Left hindlimb (tissue), 1 donor: ENCODE measurements at regions not wholly inside any gene's neighbourhood (a gene's known extent, or its start where the extent isn't known, plus 50 kb on each side); places are given as distances from the start of the nearest gene placed in this dataset.
"Not testable (repeated sequence)": the region's sequence is repeated elsewhere in the genome, so short reads cannot be mapped to it uniquely, and the experiment has no call there.

Source experiments
- DNase-seq: peaks from one replicate; pipeline ENCODE4 v3.0.0-alpha.2; 2018

GRCh38 chr12:29929295-29929694, 145.6 kb upstream of the TMTC1 start:
- DNase-seq: no peak

GRCh38 chr12:29921307-29921706, 137.6 kb upstream of the TMTC1 start:
- no peak for DNase-seq

GRCh38 chr12:29908157-29908556, 124.4 kb upstream of the TMTC1 start:
- DNase-seq: no peak

GRCh38 chr12:29907461-29907860, 123.7 kb upstream of the TMTC1 start:
- DNase-seq: no peak

DNA sequence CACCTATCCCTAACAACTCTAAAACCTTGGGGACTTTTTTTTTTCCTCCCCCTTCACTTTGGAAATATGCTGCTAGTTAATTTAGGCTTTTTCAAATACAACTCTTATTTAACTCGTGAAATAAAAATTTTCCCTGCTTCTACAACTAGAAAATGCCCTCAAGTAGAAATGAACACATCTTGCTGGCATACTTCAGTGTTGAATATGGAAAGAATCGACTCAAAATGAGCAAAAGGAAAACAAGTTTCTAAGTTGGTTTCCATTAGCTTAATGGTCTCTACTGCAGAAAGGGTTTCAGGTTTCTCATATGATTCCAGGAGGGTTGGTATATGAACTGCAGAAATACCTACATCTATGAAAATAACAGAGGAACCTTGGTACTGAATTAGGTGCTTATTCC, 118.3 kb upstream of the TMTC1 start:
- no peak for DNase-seq

DNA sequence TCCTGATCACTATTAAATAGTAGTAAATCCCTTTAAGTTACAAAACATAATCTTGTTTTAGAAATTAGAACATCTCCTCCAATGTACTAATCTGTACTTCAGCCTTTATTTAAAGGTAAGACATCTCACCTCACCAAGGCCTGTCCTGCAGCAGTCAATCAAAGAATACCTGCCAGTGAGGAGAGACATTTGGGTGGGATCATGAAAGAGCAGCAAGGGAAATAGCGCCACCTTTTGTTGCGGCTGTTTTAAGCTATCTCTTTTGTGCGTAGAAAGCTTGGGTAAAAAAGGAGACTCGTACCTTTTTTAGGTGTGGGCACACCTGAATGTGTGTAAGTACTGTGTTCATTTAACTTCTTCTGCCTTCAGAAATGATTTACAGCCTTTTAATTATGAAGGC, 117.8 kb upstream of the TMTC1 start:
- DNase-seq: no peak

DNA sequence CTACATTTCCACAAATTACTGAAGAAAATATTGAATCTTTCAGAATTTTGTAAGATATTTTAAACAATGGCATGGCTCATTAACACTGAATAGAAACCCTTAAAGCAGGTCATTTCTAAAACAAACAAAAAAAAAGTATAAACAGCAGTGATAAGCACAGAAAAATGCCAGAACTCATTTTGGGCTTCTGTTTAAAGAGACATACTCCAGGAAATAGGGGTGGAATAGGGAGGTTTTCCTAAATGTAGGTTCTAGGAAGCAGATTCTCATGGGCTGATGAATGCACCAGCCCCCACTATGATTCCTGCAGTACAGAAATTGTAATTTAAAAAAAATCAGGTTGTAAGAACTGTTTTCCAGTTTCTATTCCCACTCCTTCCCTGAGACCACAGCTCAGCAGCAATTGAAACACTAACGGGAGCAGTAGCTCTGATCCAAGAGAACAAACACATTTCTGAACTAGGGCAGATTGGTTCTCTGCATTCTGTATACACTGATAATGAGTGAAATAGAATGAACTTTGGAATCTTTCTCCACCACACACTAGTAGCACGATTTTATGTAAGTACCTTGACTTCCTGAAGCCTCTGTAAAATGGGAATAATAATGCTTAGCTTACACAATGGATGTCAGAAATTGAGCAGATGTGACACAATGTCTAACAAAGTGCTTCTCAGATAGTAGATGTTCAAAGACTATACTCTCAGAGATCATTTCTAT, 115.6 kb upstream of the TMTC1 start:
- DNase-seq: no peak

DNA sequence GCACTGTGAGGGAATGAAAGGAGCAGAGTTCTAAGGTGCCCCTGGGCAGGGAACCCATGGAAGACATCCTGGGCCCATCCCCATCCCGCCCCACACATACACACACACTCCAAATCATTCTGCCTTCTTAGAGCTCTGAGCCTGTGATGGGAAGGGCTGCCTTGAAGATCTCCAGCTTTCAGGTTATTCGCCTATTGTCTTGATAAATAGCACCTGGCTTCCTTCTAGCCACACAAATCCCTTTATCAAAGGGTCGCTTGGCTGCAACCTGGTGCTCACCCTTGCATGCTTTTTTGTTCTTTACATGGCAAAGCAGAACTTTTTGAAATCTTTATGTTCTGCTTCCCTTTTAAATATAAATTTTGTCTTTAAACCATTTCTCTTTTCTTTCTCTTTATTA, 112.2 kb upstream of the TMTC1 start:
- DNase-seq: no peak

GRCh38 chr12:29893002-29893401, 109.3 kb upstream of the TMTC1 start:
- DNase-seq: no peak

DNA sequence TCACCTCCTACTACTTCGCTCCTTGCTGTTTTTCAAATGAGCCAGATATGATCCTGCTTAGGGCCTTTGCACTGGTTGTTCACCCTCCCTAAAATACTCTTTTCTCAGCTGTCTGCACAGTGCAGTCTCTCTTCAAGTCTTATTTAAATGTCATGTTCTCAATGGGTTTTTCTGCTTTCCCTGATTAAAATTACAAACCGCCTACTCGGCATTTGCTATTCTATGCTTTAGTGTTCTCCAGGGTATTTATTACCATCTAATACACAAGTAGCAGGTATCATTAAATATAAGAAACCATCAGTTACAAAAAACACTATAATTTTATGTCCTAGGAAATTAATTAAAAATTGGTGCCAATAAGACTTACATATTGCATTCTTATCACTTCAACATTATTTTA, 108.0 kb upstream of the TMTC1 start:
- DNase-seq: no peak

GRCh38 chr12:29889737-29890136, 106.0 kb upstream of the TMTC1 start:
- no peak for DNase-seq

DNA sequence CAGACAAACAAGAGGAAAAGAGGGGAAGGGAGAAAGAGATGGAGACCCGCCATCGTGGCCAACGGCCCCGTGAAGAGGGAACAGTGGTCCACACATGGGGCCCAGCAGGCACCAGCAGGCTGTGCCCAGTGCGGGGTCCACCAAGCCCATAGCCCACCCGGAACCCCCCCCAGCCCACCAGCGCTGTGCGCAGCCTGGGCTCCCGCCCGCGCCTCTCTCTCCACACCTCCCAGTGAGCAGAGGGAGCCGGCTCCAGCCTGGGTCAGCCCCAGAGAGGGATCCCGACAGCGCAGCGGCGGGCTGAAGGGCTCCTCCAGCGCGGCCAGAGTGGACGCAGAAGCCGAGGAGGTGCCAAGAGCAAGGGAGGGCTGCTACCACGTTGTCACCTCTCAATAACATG, 105.0 kb upstream of the TMTC1 start:
- no peak for DNase-seq

GRCh38 chr12:29884957-29885356, 101.2 kb upstream of the TMTC1 start:
- not testable (repeated sequence) for DNase-seq

GRCh38 chr12:29883941-29884554, 100.3 kb upstream of the TMTC1 start:
- no peak for DNase-seq

- no peak for DNase-seq
These were observed 99.8 kb upstream of the TMTC1 start for GRCh38 chr12:29883525-29883924.

DNA sequence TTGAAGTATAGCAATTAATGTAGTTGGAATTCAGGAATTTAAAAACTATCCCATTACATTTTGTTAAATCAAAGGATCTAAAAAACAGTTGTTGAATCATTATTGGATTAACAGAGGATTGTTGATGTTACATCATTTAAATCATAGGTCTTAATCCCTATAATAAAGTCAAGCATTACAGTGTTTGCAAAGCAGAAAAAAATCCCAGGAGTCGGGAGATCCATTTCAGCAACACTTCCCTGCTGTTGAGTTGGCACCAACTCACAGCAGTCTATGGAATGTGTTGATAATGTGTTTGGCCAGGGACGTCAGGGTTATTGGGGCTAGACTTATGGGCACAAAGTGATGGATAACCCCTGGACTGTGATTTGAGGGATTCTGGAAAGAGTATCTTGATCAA, 99.1 kb upstream of the TMTC1 start:
- peak; percentile 51 for DNase-seq

- DNase-seq: no peak
These were observed 97.2 kb upstream of the TMTC1 start for GRCh38 chr12:29880987-29881386.

DNA sequence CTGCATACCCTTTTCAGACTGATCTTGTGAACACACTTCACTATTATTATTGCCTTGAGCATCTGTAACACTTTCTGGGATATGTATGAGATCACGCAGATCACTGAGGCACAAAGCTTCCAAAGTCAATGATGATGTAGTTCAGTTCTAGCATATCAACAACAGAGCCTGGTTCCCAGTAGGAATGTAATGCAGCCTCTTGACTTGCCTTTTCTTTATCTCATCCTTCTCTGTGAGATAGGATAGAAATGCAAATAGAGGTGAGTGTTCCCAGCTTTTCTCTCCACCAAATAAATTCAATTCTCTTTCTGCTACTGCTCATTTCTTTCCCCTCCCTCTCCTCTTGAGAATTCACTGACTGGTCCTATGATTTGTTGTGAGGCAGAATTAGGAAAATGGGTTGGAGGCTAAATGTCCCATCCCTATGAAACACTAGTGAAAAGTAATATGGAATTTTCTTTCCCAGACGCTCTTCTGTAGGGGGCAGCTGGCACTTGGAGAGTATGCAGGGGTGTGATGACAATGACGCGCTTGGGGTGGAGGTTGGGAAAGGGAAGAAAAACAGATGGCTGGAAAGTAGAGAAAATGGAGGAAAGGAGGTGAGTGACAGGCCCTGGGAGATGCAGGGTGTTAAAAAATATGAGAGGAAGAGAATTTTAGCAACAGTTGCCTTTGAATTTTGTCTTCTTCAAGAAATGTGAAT, 96.0 kb upstream of the TMTC1 start:
- DNase-seq: no peak

GRCh38 chr12:29869946-29870345, 86.2 kb upstream of the TMTC1 start:
- DNase-seq: no peak

DNA sequence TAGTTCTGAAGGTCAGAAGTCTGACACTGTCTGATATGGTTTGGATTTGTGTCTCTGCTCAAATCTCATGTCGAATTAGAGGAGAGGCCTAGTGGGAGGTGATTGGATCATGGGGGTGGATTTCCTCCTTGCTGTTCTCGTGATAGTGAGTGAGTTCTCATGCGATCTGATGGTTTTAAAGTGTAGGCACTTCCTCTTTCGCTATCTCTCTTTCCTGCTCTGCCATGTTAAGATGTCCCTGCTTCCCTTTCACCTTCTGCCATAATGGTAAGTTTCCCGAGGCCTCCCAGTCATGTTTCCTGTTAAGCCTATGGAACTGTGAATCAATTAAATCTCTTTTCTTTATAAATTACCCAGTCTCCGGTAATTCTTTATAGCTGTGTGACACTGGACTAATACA, 84.1 kb upstream of the TMTC1 start:
- DNase-seq: no peak

DNA sequence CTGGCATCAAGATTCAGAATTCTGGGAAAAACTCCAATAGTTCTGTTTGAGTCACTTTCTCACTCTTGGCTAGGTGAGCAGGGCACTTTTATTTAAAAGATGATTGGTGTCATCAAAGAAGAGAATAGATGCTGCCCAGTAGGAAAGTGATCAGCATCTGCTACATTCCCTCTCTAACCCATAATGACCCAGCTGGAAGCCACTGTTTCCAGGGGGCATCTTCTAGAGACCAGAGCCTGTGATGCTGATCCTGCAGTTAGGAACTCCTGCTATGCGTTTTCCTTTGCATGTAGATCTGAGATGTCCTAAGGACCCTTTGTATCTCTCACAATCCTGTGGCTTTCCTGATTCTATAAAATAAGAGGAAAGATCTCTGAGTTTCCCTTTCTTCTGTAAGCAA, 79.9 kb upstream of the TMTC1 start:
- DNase-seq: no peak

DNA sequence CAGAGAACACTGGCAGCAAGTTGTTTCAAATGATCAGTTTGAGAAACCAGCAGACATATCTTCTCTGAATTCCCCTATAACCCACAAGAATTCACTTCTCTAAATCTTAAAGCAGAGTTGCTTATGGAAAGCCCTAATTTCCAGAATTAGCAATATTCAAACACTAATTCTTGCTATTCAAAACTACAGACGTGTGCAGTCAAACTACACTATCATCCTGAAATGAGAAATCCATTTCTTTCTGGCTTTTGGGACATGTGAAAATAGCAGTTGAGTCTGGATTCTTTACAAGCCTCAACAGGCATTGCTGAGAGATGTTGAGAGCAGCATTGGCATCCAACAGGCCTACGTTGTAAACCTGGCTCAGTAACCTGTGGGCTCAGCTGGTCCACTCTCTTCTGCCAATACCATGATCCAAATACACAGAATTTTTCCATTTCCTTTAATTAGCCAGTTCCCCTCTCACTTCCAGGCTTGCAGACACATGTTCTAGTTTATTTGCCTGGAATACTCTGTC, 74.6 kb upstream of the TMTC1 start:
- peak; percentile 48 for DNase-seq

DNA sequence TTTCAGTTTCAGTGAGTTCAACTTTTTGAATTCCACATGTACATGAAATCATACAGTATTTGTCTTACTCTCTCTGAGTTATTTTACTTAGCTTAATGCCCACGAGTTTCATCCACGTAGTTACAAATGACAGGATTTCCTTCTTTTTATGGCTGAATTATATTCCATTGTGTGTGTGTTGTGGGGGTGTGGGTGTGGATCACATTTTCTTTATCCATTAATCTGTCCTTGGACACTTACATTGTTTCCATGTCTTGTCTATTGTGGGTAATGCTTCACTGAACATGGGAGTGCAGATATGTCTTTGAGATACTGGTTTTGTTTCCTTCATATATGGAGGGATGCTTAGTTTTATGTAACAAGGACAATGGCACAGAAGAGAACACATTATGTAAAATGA, 63.5 kb upstream of the TMTC1 start:
- DNase-seq: no peak

DNA sequence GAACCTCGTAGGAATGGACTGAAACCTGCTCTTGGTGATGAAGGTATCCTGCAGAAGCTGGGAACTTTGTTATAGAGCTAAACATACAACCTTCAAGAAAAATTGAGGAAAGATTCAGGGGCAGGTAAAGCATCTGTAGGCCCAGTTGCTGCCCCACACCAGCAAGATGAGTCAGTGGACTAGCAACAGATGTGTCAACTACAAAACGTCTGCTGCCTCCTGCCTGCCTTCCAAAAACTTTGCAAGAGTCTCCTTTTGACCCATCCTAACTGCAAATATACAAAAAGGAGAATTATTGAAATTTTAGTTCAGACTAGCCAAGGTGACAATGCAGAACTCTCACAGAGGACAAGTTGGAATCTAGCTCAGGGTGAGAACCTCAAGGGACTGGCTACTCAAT, 60.9 kb upstream of the TMTC1 start:
- DNase-seq: no peak
